ENCODE measurements at regions not wholly inside any gene's neighbourhood (a gene's known extent, or its start where the extent isn't known, plus 50 kb on each side); places are given as distances from the start of the nearest gene placed in this dataset.

DNA sequence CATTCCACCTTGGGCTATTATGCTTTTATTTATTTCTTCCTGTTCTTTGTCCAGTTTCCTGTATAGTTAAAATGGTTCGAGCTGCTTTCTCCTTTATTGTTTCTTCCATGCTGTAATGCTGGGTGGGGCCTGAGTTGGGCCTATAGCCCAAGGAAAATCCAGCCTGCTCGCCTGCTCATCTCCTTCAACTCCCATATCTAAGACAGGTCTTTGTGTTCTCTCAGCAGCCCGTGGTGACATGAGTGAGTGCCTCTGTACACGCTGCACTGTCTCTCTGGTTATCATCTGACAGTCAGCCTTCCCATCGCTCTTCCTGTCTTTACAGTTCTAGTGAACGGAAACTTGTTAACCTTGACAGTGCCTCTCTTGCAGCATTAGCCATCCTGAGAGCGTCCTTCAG, 221.9 kb upstream of the SLC10A2 start:
- TF ChIP-seq POLR2AphosphoS5 (IDR thresholded peaks at IDR 0.05) (no peak), EP300 (IDR thresholded peaks at IDR 0.05) (no peak), CTCF (IDR thresholded peaks at IDR 0.05) (no peak)
